Stomach (tissue), 4 donors: ENCODE measurements at regions not wholly inside any gene's neighbourhood (a gene's known extent, or its start where the extent isn't known, plus 50 kb on each side); places are given as distances from the start of the nearest gene placed in this dataset.

Experiments
- POLR2A ChIP-seq, 4 donors: fragments of 450-650 bp; IDR thresholded peaks; one replicate each; pipeline ENCODE4 v1.6.1; 2016; ENCODE audit warnings: antibody characterized with exemption in 4 of 4, control low read depth in 2 of 4, mild to moderate bottlenecking in 1 of 4, moderate library complexity in 1 of 4
- POLR2AphosphoS5 ChIP-seq, 3 donors: sonication (generic); formaldehyde crosslinking; IDR thresholded peaks; one replicate each; pipeline ENCODE4 v1.6.1; 2016; ENCODE audit warnings: antibody characterized with exemption in 3 of 3
- TF ChIP-seq, protein P1 (sequence below), 7 experiments: fragments of 450-650 bp in 4 of 7; fragments of 200-600 bp in 3 of 7; sonication (generic) in 3 of 7; IDR thresholded peaks; one replicate each; pipeline ENCODE4 v1.5.1; 2016 to 2019; ENCODE audit warnings: antibody characterized with exemption in 7 of 7, control low read depth in 2 of 7, mild to moderate bottlenecking in 1 of 7

DNA sequence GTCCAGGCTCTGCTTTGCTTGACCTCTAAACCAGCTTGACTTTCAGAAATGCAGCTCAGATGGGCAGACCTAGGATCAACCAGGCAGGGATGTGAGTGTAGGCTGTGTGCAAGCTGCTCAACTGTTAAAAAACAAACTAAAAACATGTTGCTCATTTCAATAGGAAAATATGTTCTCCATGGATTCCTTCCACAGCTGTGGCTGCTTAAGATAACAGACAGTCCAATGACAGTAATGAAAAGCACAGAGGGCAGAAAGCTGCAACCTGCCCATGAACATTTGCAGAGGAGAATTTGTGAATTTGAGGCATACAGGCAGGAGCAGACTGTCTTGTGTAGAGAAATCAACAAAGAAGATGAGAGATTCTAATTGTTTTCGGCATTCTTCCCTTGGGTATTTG is 534.2 kb downstream of the CCSER2 start:
- TF ChIP-seq, protein P1, sequence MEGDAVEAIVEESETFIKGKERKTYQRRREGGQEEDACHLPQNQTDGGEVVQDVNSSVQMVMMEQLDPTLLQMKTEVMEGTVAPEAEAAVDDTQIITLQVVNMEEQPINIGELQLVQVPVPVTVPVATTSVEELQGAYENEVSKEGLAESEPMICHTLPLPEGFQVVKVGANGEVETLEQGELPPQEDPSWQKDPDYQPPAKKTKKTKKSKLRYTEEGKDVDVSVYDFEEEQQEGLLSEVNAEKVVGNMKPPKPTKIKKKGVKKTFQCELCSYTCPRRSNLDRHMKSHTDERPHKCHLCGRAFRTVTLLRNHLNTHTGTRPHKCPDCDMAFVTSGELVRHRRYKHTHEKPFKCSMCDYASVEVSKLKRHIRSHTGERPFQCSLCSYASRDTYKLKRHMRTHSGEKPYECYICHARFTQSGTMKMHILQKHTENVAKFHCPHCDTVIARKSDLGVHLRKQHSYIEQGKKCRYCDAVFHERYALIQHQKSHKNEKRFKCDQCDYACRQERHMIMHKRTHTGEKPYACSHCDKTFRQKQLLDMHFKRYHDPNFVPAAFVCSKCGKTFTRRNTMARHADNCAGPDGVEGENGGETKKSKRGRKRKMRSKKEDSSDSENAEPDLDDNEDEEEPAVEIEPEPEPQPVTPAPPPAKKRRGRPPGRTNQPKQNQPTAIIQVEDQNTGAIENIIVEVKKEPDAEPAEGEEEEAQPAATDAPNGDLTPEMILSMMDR (IDR thresholded peaks at IDR 0.05) = no peak
- no peak for TF ChIP-seq POLR2A (IDR thresholded peaks at IDR 0.05)
- no peak for TF ChIP-seq POLR2AphosphoS5 (IDR thresholded peaks at IDR 0.05)
